SK-N-SH (cell line): ENCODE measurements at regions not wholly inside any gene's neighbourhood (a gene's known extent, or its start where the extent isn't known, plus 50 kb on each side); places are given as distances from the start of the nearest gene placed in this dataset.
A peak's percentile ranks its signal among the peaks of the same experiment; 100 is the strongest.

Source experiments
- CTCF ChIA-PET: fragments of 300-600, 350-600 bp; formaldehyde crosslinking; extraction: SDS; loops from one replicate; lab custom pipeline; 2021; lab: Yijun Ruan, JAX
- POLR2A ChIA-PET: fragments of 350-600 bp; sonication (Branson Sonifier 250); formaldehyde crosslinking; extraction: SDS; loops from one replicate; lab custom pipeline; 2020; ENCODE audit warnings: antibody characterized with exemption, inconsistent platforms; lab: Yijun Ruan, JAX
- DNase-seq: peaks from one replicate; pipeline ENCODE4 v3.0.0; 2012
- H2AFZ ChIP-seq: fragments of 200-600 bp; sonication (generic); 2 replicates; pipeline ENCODE4 v1.8.1; 2016; ENCODE audit warnings: antibody characterized with exemption, mild to moderate bottlenecking, low read depth
- H3F3A ChIP-seq: fragments of 200-600 bp; sonication (generic); replicated peaks from 2 replicates; pipeline ENCODE3; 2016; ENCODE audit warnings: antibody characterized with exemption, mild to moderate bottlenecking; ENCODE audit not compliant: insufficient read depth
- H3K27ac ChIP-seq, 2 experiments: fragments of 200-500 bp in 1 of 2; fragments of 200-600 bp in 1 of 2; sonication (Bioruptor generic) in 1 of 2; sonication (generic), shearing (Covaris generic) in 1 of 2; 2 replicates each; pipeline versions ENCODE4 v1.5.1 to v1.6.1; 2014 to 2016; ENCODE audit warnings: low read depth in 2 of 2, inconsistent platforms in 1 of 2, low read length in 1 of 2, mild to moderate bottlenecking in 1 of 2, mixed read lengths in 1 of 2
- H3K27me3 ChIP-seq: fragments of 200-600 bp; sonication (generic), shearing (Covaris generic); 2 replicates; pipeline ENCODE4 v1.6.1; 2016; ENCODE audit warnings: mixed run types; ENCODE audit not compliant: insufficient read depth
- H3K36me3 ChIP-seq, 2 experiments: fragments of 200-500 bp in 1 of 2; fragments of 200-600 bp in 1 of 2; sonication (Bioruptor generic) in 1 of 2; sonication (generic) in 1 of 2; replicated peaks in 1 of 2; 2 replicates each; pipeline versions ENCODE3 to v1.5.1; 2014 to 2016; ENCODE audit warnings: low read length in 1 of 2, mild to moderate bottlenecking in 1 of 2; ENCODE audit not compliant: insufficient read depth in 2 of 2, control insufficient read depth in 1 of 2
- H3K4me1 ChIP-seq, 2 experiments: fragments of 200-500 bp in 1 of 2; fragments of 200-600 bp in 1 of 2; sonication (Bioruptor generic) in 1 of 2; sonication (generic), shearing (Covaris generic) in 1 of 2; 2 replicates each; pipeline versions ENCODE4 v1.5.1 to v1.6.1; 2014 to 2016; ENCODE audit warnings: low read depth in 1 of 2, low read length in 1 of 2, mixed run types in 1 of 2; ENCODE audit not compliant: insufficient read depth in 2 of 2, control insufficient read depth in 1 of 2
- H3K4me2 ChIP-seq: fragments of 200-600 bp; sonication (generic), shearing (Covaris generic); 2 replicates; pipeline ENCODE4 v1.6.1; 2017; ENCODE audit warnings: mixed run types
- H3K4me3 ChIP-seq, 2 experiments: fragments of 200-500 bp in 1 of 2; fragments of 200-600 bp in 1 of 2; sonication (Bioruptor generic) in 1 of 2; sonication (generic), shearing (Covaris generic) in 1 of 2; 2 replicates each; pipeline versions ENCODE4 v1.5.1 to v1.8.1; 2014 to 2016; ENCODE audit warnings: low read depth in 2 of 2, inconsistent platforms in 1 of 2, low read length in 1 of 2, mild to moderate bottlenecking in 1 of 2, mixed read lengths in 1 of 2, moderate library complexity in 1 of 2
- H3K79me2 ChIP-seq: fragments of 200-600 bp; sonication (generic); 2 replicates; pipeline ENCODE4 v1.8.1; 2017; ENCODE audit warnings: mild to moderate bottlenecking; ENCODE audit not compliant: insufficient read depth
- H3K9ac ChIP-seq: fragments of 200-600 bp; sonication (generic); 2 replicates; pipeline ENCODE4 v1.6.1; 2017; ENCODE audit warnings: mixed run types
- H3K9me2 ChIP-seq: fragments of 200-600 bp; sonication (generic); 2 replicates; pipeline ENCODE4 v1.6.1; 2017; ENCODE audit warnings: mixed run types
- H3K9me3 ChIP-seq: fragments of 200-600 bp; sonication (generic); 2 replicates; pipeline ENCODE4 v1.6.1; 2017; ENCODE audit warnings: mixed run types, mild to moderate bottlenecking, moderate library complexity
- H4K20me1 ChIP-seq: fragments of 200-600 bp; sonication (generic); 2 replicates; pipeline ENCODE4 v1.6.1; 2017; ENCODE audit warnings: mild to moderate bottlenecking, mixed run types; ENCODE audit not compliant: insufficient read depth
- ELF1 ChIP-seq: IDR thresholded peaks from 2 replicates; pipeline ENCODE4 v1.4.0; 2012
- EP300 ChIP-seq, 2 experiments: IDR thresholded peaks; 2 replicates each; pipeline versions ENCODE4 v1.4.0 to v1.6.1; 2012; ENCODE audit warnings: borderline replicate concordance in 1 of 2, low read depth in 1 of 2, low read length in 1 of 2
- FOXJ3 ChIP-seq: sonication (generic); formaldehyde crosslinking; IDR thresholded peaks from 2 replicates; pipeline ENCODE4 v1.5.1; 2020; ENCODE audit warnings: mild to moderate bottlenecking, missing genetic modification reagents
- FOXM1 ChIP-seq: IDR thresholded peaks from 2 replicates; pipeline ENCODE4 v1.4.0; 2012; ENCODE audit warnings: low read depth, mild to moderate bottlenecking
- GABPA ChIP-seq: IDR thresholded peaks from 2 replicates; pipeline ENCODE4 v1.4.0; 2012; ENCODE audit warnings: low read depth, mild to moderate bottlenecking
- JUND ChIP-seq: IDR thresholded peaks from 2 replicates; pipeline ENCODE4 v1.4.0; 2012
- MAX ChIP-seq: IDR thresholded peaks from 2 replicates; pipeline ENCODE4 v1.4.0; 2012; ENCODE audit warnings: low read depth
- MXI1 ChIP-seq: IDR thresholded peaks from 2 replicates; pipeline ENCODE4 v1.6.1; 2012; ENCODE audit warnings: mild to moderate bottlenecking, low read depth, low read length, improper control_type of control experiment
- RAD21 ChIP-seq: IDR thresholded peaks from 2 replicates; pipeline ENCODE4 v1.6.1; 2012; ENCODE audit warnings: mild to moderate bottlenecking, low read length
- RFX5 ChIP-seq: IDR thresholded peaks from 2 replicates; pipeline ENCODE4 v1.6.1; 2012; ENCODE audit warnings: mild to moderate bottlenecking, improper control_type of control experiment, low read length
- SMC3 ChIP-seq: IDR thresholded peaks from 2 replicates; pipeline ENCODE4 v1.6.1; 2012; ENCODE audit warnings: low read depth, low read length, improper control_type of control experiment
- TAF1 ChIP-seq: IDR thresholded peaks from 2 replicates; pipeline ENCODE4 v1.6.1; 2012; ENCODE audit warnings: low read depth, mild to moderate bottlenecking, low read length, moderate library complexity, borderline replicate concordance
- TEAD4 ChIP-seq: IDR thresholded peaks from 2 replicates; pipeline ENCODE4 v1.4.0; 2012; ENCODE audit warnings: mild to moderate bottlenecking, borderline replicate concordance; ENCODE audit not compliant: insufficient read depth
- ZBTB33 ChIP-seq: IDR thresholded peaks from 2 replicates; pipeline ENCODE4 v1.4.0; 2012; ENCODE audit warnings: low read depth, borderline replicate concordance
- WGBS: methylation state at CpG from one replicate; pipeline ENCODE4 v1.1.6; 2017; ENCODE audit warnings: low lambda C conversion rate; 5-methylcytosine and 5-hydroxymethylcytosine counted together
- TF ChIP-seq, protein P1 (sequence below): IDR thresholded peaks from 2 replicates; pipeline ENCODE4 v1.4.0; 2012; ENCODE audit warnings: low read depth, borderline replicate concordance
- TF ChIP-seq, protein P2 (sequence below): IDR thresholded peaks from 2 replicates; pipeline ENCODE4; 2012
- TF ChIP-seq, protein P3 (sequence below): fragments of 200-600 bp; sonication (generic); IDR thresholded peaks from 2 replicates; pipeline ENCODE4 v1.6.1; 2017; ENCODE audit warnings: antibody characterized with exemption, mild to moderate bottlenecking, moderate library complexity

GRCh38 chr18:37742436-37742835 lies 176.8 kb upstream of the CELF4 start:
- Histone ChIP-seq H3K27ac (peak overlapping the region in 1 of 2 experiments; percentile 16; a peak in 1 of 4 replicates), H3K9ac (no peak overlapping the region), H2AFZ (no peak overlapping the region), H3K79me2 (no peaks in the 10 kb centered on the region), H3K9me3 (no peaks in the 10 kb centered on the region), H4K20me1 (no peaks in the 10 kb centered on the region), H3K9me2 (0 out of 2 replicates have a peak, but pooled peaks cover 3% of the 10 kb centered on the region), H3K4me1 (peaks cover 0 to 10% of the 10 kb centered on the region in 2 experiments; a peak in 2 of 4 replicates), H3K4me2 (no peak overlapping the region), H3K36me3 (no peaks in the 10 kb centered on the region), H3K27me3 (no peaks in the 10 kb centered on the region), H3K4me3 (no peak overlapping the region), H3F3A (no peaks in the 10 kb centered on the region)
- ChIA-PET CTCF (no interaction called here), POLR2A (no interaction called here)
- TF ChIP-seq EP300 (IDR thresholded peaks at IDR 0.05; ENCODE audit: borderline replicate concordance in 1 of 2, low read depth in 1 of 2, low read length in 1 of 2) (no peak), FOXJ3 (CRISPR knock-in tag) (no peak), MAX (no peak)
- TF ChIP-seq, protein P1, sequence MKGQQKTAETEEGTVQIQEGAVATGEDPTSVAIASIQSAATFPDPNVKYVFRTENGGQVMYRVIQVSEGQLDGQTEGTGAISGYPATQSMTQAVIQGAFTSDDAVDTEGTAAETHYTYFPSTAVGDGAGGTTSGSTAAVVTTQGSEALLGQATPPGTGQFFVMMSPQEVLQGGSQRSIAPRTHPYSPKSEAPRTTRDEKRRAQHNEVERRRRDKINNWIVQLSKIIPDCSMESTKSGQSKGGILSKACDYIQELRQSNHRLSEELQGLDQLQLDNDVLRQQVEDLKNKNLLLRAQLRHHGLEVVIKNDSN, result no peak
- TF ChIP-seq, protein P2, sequence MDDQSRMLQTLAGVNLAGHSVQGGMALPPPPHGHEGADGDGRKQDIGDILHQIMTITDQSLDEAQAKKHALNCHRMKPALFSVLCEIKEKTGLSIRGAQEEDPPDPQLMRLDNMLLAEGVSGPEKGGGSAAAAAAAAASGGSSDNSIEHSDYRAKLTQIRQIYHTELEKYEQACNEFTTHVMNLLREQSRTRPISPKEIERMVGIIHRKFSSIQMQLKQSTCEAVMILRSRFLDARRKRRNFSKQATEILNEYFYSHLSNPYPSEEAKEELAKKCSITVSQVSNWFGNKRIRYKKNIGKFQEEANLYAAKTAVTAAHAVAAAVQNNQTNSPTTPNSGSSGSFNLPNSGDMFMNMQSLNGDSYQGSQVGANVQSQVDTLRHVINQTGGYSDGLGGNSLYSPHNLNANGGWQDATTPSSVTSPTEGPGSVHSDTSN, result no peak
- 21% methylated on average over 2 of the region's 2 CpGs for WGBS
- DNase-seq, result peak; percentile 16

GRCh38 chr18:37741032-37741623 lies 175.5 kb upstream of the CELF4 start:
- WGBS, result 25% methylated on average over 7 of the region's 7 CpGs
- TF ChIP-seq MAX, result no peak
- no peak for TF ChIP-seq FOXJ3 (CRISPR knock-in tag)
- no peak for TF ChIP-seq GABPA
- no peak for TF ChIP-seq MXI1
- no peak for TF ChIP-seq ZBTB33
- no peak for TF ChIP-seq TEAD4
- no peak for TF ChIP-seq ELF1
- TF ChIP-seq SMC3, result no peak
- TF ChIP-seq JUND, result no peak
- TF ChIP-seq, protein P3, sequence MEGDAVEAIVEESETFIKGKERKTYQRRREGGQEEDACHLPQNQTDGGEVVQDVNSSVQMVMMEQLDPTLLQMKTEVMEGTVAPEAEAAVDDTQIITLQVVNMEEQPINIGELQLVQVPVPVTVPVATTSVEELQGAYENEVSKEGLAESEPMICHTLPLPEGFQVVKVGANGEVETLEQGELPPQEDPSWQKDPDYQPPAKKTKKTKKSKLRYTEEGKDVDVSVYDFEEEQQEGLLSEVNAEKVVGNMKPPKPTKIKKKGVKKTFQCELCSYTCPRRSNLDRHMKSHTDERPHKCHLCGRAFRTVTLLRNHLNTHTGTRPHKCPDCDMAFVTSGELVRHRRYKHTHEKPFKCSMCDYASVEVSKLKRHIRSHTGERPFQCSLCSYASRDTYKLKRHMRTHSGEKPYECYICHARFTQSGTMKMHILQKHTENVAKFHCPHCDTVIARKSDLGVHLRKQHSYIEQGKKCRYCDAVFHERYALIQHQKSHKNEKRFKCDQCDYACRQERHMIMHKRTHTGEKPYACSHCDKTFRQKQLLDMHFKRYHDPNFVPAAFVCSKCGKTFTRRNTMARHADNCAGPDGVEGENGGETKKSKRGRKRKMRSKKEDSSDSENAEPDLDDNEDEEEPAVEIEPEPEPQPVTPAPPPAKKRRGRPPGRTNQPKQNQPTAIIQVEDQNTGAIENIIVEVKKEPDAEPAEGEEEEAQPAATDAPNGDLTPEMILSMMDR, result no peak
- TF ChIP-seq RFX5, result no peak
- no peak for TF ChIP-seq EP300 (IDR thresholded peaks at IDR 0.05; ENCODE audit: borderline replicate concordance in 1 of 2, low read depth in 1 of 2, low read length in 1 of 2)
- no peak for TF ChIP-seq RAD21
- no peak for TF ChIP-seq FOXM1
- TF ChIP-seq TAF1, result no peak
- TF ChIP-seq, all 33 proteins: peak for 0
- Histone ChIP-seq H2AFZ (no peak overlapping the region), H3F3A (no peaks in the 10 kb centered on the region), H4K20me1 (no peaks in the 10 kb centered on the region), H3K4me3 (no peak overlapping the region), H3K4me1 (peaks cover 0 to 10% of the 10 kb centered on the region in 2 experiments; a peak in 2 of 4 replicates), H3K9me2 (0 out of 2 replicates have a peak, but pooled peaks cover 3% of the 10 kb centered on the region), H3K36me3 (no peaks in the 10 kb centered on the region), H3K79me2 (no peaks in the 10 kb centered on the region), H3K9me3 (no peaks in the 10 kb centered on the region), H3K9ac (no peak overlapping the region), H3K27ac (no peak overlapping the region), H3K4me2 (no peak overlapping the region), H3K27me3 (no peaks in the 10 kb centered on the region)
- no peak for DNase-seq
- CTCF ChIA-PET, result no interaction called here
- POLR2A ChIA-PET, result no interaction called here
